ENCODE measurements at regions not wholly inside any gene's neighbourhood (a gene's known extent, or its start where the extent isn't known, plus 50 kb on each side); places are given as distances from the start of the nearest gene placed in this dataset.

DNA sequence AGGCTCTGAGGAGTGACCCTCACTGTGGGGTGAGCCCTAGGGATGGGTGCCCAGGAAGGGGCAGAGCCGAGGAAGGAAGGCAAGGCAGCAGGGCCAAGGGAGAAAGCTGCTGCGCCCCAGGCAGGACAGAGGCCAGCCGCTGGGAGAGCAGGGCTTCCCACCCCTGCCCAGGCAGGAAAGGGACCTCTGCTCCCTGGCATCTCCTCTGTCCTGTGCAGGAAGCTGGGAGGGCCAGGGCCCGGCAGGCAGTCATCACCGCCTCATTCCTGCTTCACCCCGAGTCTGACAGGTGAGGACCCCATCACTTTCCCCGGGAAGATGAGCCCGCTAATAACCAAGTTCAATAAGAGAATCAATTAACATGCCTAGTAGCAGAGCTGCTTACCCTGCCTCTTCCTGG lies 81.3 kb downstream of the EDN3 start:
- no peak for DNase-seq (ENCODE audit: low read depth)
- H3K4me3 ChIP-seq (ENCODE audit: low read depth, low read length), result no peak overlapping the region
- TF ChIP-seq MYC (IDR thresholded peaks at IDR 0.05; ENCODE audit: low read depth, low read length) (no peak), POLR2A (IDR thresholded peaks at IDR 0.05; ENCODE audit: extremely low read depth, insufficient read length) (no peak)
- TF ChIP-seq, protein P1, sequence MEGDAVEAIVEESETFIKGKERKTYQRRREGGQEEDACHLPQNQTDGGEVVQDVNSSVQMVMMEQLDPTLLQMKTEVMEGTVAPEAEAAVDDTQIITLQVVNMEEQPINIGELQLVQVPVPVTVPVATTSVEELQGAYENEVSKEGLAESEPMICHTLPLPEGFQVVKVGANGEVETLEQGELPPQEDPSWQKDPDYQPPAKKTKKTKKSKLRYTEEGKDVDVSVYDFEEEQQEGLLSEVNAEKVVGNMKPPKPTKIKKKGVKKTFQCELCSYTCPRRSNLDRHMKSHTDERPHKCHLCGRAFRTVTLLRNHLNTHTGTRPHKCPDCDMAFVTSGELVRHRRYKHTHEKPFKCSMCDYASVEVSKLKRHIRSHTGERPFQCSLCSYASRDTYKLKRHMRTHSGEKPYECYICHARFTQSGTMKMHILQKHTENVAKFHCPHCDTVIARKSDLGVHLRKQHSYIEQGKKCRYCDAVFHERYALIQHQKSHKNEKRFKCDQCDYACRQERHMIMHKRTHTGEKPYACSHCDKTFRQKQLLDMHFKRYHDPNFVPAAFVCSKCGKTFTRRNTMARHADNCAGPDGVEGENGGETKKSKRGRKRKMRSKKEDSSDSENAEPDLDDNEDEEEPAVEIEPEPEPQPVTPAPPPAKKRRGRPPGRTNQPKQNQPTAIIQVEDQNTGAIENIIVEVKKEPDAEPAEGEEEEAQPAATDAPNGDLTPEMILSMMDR (IDR thresholded peaks at IDR 0.05; ENCODE audit: low read depth, low read length), result no peak
- TF ChIP-seq, protein P2, sequence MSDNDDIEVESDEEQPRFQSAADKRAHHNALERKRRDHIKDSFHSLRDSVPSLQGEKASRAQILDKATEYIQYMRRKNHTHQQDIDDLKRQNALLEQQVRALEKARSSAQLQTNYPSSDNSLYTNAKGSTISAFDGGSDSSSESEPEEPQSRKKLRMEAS (IDR thresholded peaks at IDR 0.05; ENCODE audit: low read depth, low read length), result no peak

DNA sequence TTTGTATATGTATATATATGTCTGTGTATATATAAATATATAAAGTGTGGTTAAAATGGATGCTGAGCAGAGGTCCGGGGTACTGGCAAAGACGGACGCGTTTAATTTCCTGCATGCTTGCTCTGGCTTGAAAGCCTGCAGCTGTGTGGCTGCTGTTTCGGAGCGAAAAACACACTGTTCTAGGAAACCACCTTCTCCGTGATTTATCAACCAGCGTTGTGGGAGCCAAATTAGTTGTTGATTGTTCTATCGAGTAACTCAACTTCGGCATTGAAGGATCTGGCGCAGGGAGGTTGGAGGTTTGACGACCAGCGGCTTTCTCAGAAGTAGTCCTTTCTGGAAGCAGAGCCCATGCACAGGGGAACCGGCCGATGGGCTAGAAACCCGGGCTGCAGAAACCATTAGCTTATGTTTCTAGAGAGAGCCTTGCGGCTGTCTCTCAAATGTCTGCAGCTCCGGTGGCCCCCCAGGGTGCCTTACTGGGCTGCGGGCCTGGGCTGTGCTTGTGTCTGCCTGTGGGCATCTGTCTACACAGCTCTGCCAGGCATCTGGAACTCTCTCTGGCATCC lies 81.8 kb downstream of the EDN3 start:
- TF ChIP-seq, protein P1 (IDR thresholded peaks at IDR 0.05; ENCODE audit: low read depth, low read length), result no peak
- TF ChIP-seq, protein P2 (IDR thresholded peaks at IDR 0.05; ENCODE audit: low read depth, low read length), result no peak
- TF ChIP-seq MYC (IDR thresholded peaks at IDR 0.05; ENCODE audit: low read depth, low read length) (no peak), POLR2A (IDR thresholded peaks at IDR 0.05; ENCODE audit: extremely low read depth, insufficient read length) (no peak)
- H3K4me3 ChIP-seq (ENCODE audit: low read depth, low read length), result no peak overlapping the region
- no peak for DNase-seq (ENCODE audit: low read depth)

DNA sequence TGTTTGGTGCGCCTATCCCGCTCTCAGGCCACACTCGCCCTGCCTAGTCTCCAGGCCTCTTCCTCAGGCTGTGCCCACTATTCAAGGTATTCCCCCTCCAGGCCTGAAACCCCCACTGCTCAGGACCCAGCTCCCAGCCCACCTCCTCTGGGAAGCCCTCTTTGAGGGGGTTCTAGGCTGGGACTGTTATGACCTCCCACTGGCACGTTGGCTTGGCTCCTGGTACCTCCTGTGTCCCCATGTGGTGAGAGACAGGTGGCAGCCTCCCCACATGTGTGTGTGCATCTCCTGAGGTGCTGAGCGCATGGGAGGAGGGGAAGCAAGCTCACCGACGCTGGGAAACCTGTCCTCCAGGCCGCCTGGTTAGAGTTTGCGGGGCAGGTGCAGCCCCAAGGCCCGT lies 82.5 kb downstream of the EDN3 start:
- no peak for DNase-seq (ENCODE audit: low read depth)
- H3K4me3 ChIP-seq (ENCODE audit: low read depth, low read length), result no peak overlapping the region
- TF ChIP-seq, protein P2 (IDR thresholded peaks at IDR 0.05; ENCODE audit: low read depth, low read length), result no peak
- no peak for TF ChIP-seq MYC (IDR thresholded peaks at IDR 0.05; ENCODE audit: low read depth, low read length)
- no peak for TF ChIP-seq POLR2A (IDR thresholded peaks at IDR 0.05; ENCODE audit: extremely low read depth, insufficient read length)
- TF ChIP-seq, protein P1 (IDR thresholded peaks at IDR 0.05; ENCODE audit: low read depth, low read length), result no peak

DNA sequence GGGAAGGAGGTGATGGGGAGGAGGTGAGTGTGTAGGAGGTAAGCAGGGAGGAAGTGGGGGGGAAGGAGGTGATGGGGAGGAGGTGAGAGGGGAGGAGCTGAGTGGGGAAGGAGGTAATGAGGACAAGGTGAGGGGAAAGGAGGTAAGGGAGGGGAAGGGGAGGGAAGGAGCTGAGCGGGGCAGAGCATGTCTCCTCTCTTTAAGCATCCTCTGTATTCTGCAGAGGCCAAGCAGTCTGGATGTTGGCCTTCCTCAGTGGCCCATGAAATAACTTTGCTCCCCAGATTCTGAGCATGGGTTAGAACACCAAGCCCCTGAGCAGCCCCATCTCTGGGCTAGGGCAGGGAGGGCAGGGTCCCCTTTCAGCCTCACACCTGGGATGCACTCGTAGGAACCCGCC lies 84.6 kb downstream of the EDN3 start:
- TF ChIP-seq, protein P1 (IDR thresholded peaks at IDR 0.05; ENCODE audit: low read depth, low read length), result no peak
- TF ChIP-seq MYC (IDR thresholded peaks at IDR 0.05; ENCODE audit: low read depth, low read length) (no peak), POLR2A (IDR thresholded peaks at IDR 0.05; ENCODE audit: extremely low read depth, insufficient read length) (no peak)
- TF ChIP-seq, protein P2 (IDR thresholded peaks at IDR 0.05; ENCODE audit: low read depth, low read length), result no peak
- peak; percentile 15 for DNase-seq (ENCODE audit: low read depth)

DNA sequence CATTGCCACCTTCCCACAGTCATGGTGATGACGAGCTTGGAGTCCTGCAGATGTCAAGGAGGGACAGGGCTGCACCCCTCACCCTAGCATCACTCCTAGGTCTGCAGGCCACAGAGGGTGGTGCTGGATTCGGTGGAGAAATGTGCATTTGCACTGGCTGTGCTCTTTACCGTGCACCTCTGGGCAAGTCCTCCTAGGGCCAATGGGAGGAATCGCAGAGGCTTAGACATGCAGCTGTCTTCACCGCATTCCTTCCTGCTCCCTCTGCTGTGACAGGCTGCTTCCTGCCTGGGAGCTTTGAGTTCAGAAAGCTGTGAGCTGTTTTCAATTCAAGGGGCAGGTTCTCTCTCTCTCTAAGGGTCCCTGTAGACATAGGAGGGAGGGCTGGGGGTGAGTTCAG lies 85.1 kb downstream of the EDN3 start:
- TF ChIP-seq, protein P2 (IDR thresholded peaks at IDR 0.05; ENCODE audit: low read depth, low read length), result no peak
- TF ChIP-seq POLR2A (IDR thresholded peaks at IDR 0.05; ENCODE audit: extremely low read depth, insufficient read length) (no peak), MYC (IDR thresholded peaks at IDR 0.05; ENCODE audit: low read depth, low read length) (no peak)
- TF ChIP-seq, protein P1 (IDR thresholded peaks at IDR 0.05; ENCODE audit: low read depth, low read length), result no peak
- DNase-seq (ENCODE audit: low read depth), result peak; percentile 52
- no peak overlapping the region for H3K4me3 ChIP-seq (ENCODE audit: low read depth, low read length)

More for the DNA sequence above, 84.6 kb downstream of the EDN3 start:
- no peak overlapping the region for H3K4me3 ChIP-seq (ENCODE audit: low read depth, low read length)

All from NB4 (cell line).